ENCODE measurements at regions not wholly inside any gene's neighbourhood (a gene's known extent, or its start where the extent isn't known, plus 50 kb on each side); places are given as distances from the start of the nearest gene placed in this dataset.

- H3K9ac ChIP-seq (ENCODE audit: low read length in 2 of 2) = no peak overlapping the region
- no peaks in the 10 kb centered on the region for H3K9me3 ChIP-seq (ENCODE audit: control insufficient read depth in 2 of 2, low read length in 2 of 2)
- H3K36me3 ChIP-seq (ENCODE audit: control insufficient read depth in 2 of 2, insufficient read depth in 2 of 2, low read length in 2 of 2) = no peaks in the 10 kb centered on the region
- peaks cover 0 to 13% of the 10 kb centered on the region in 2 donors for H3K27me3 ChIP-seq (ENCODE audit: control insufficient read depth in 1 of 2, insufficient read depth in 2 of 2, low read length in 2 of 2)
- H3K4me3 ChIP-seq (ENCODE audit: low read length in 2 of 2) = no peak overlapping the region
- H3K27ac ChIP-seq (ENCODE audit: low read length) = no peak overlapping the region
- no peaks in the 10 kb centered on the region for H3K4me1 ChIP-seq (ENCODE audit: control insufficient read depth, insufficient read depth, low read length)
Observed at GRCh38 chr15:69603369-69604071, 150.9 kb downstream of the RPLP1 start.

GRCh38 chr15:69604072-69604411 is 151.4 kb downstream of the RPLP1 start:
- Histone ChIP-seq H3K27me3 (ENCODE audit: control insufficient read depth in 1 of 2, insufficient read depth in 2 of 2, low read length in 2 of 2) (peaks cover 0 to 13% of the 10 kb centered on the region in 2 donors), H3K4me3 (ENCODE audit: low read length in 2 of 2) (no peak overlapping the region), H3K27ac (ENCODE audit: low read length) (no peak overlapping the region), H3K9me3 (ENCODE audit: control insufficient read depth in 2 of 2, low read length in 2 of 2) (no peaks in the 10 kb centered on the region), H3K36me3 (ENCODE audit: control insufficient read depth in 2 of 2, insufficient read depth in 2 of 2, low read length in 2 of 2) (no peaks in the 10 kb centered on the region), H3K4me1 (ENCODE audit: control insufficient read depth, insufficient read depth, low read length) (no peaks in the 10 kb centered on the region), H3K9ac (ENCODE audit: low read length in 2 of 2) (no peak overlapping the region)

DNA sequence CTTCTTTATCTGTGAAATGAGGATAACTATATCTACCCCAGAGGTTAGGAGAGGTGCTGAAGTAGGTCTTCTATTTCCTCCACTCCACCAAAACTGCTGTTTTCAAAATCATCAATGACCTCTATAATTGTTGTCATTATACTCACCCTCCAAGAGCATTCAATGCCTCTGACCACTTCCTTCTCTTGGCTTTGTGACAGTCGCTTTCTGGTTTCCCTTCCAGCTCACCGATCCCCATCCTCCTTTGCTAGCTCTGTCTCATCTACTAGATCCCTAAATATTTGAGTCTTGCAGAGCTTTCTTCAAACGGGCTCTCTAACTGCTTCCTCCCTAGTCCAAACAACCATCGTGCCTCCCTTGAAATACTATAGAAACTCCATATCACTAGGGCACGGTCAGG is 153.5 kb downstream of the RPLP1 start:
- H3K4me1 ChIP-seq (ENCODE audit: control insufficient read depth, insufficient read depth, low read length) = no peaks in the 10 kb centered on the region
- H3K4me3 ChIP-seq (ENCODE audit: low read length in 2 of 2) = no peak overlapping the region
- no peak overlapping the region for H3K9ac ChIP-seq (ENCODE audit: low read length in 2 of 2)
- no peaks in the 10 kb centered on the region for H3K9me3 ChIP-seq (ENCODE audit: control insufficient read depth in 2 of 2, low read length in 2 of 2)
- H3K27ac ChIP-seq (ENCODE audit: low read length) = no peak overlapping the region
- peaks cover 0 to 2% of the 10 kb centered on the region in 2 donors for H3K27me3 ChIP-seq (ENCODE audit: control insufficient read depth in 1 of 2, insufficient read depth in 2 of 2, low read length in 2 of 2)
- H3K36me3 ChIP-seq (ENCODE audit: control insufficient read depth in 2 of 2, insufficient read depth in 2 of 2, low read length in 2 of 2) = no peaks in the 10 kb centered on the region

DNA sequence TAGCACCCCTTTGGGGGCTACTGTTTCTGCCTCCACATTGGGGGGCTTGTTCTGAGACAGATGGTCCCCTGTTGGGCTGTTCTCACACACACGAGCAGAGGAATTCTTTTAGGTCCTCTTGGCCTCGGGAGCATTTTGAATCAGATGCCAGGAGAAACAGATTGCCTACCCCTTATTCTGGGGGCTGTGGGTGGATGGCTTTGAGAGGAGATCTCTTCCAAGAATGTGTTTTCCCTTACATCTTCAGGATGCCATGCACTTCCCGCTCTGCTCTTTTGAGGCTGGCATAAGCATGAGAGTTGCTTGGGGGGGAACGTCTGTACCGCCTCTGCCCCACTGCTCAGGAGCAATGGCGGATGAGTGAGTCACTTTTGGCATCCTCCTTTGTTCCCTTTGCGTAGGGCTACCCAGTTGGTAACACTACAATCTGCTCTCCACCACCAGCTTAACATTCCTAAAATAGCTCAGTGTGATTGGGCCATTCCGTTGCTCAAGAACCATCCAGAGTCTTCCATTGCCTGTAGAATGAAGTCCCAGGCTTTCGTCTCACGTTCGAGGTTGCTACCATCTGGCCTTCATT is 154.4 kb downstream of the RPLP1 start:
- Histone ChIP-seq H3K27ac (ENCODE audit: low read length) (no peak overlapping the region), H3K4me1 (ENCODE audit: control insufficient read depth, insufficient read depth, low read length) (no peaks in the 10 kb centered on the region)

DNA sequence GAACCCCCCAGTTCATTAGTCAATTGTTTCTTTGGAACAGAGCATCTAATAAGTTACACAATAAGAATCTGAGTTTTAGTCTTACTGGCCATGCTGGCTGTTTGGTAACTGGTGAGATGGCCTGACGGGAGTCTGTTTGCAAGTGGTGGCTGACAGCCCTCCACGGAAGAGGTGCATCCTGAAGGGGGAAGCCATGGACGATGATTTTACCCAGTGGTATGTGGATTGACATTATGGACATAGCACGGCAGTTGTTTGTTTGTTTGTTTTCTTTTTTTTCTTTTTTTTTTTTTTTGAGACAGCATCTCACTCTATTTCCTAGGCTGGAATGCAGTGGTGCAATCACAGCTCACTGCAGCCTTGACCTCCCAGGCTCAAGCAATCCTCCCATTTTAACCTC is 156.0 kb downstream of the RPLP1 start:
- Histone ChIP-seq H3K36me3 (ENCODE audit: control insufficient read depth in 2 of 2, insufficient read depth in 2 of 2, low read length in 2 of 2) (no peaks in the 10 kb centered on the region), H3K27ac (ENCODE audit: low read length) (no peak overlapping the region), H3K9ac (ENCODE audit: low read length in 2 of 2) (no peak overlapping the region), H3K4me1 (ENCODE audit: control insufficient read depth, insufficient read depth, low read length) (no peaks in the 10 kb centered on the region), H3K9me3 (ENCODE audit: control insufficient read depth in 2 of 2, low read length in 2 of 2) (no peaks in the 10 kb centered on the region), H3K27me3 (ENCODE audit: control insufficient read depth in 1 of 2, insufficient read depth in 2 of 2, low read length in 2 of 2) (no peaks in the 10 kb centered on the region), H3K4me3 (ENCODE audit: low read length in 2 of 2) (no peak overlapping the region)

More for the DNA sequence above, 154.4 kb downstream of the RPLP1 start:
- Histone ChIP-seq H3K9ac (ENCODE audit: low read length in 2 of 2) (no peak overlapping the region), H3K4me3 (ENCODE audit: low read length in 2 of 2) (no peak overlapping the region), H3K27me3 (ENCODE audit: control insufficient read depth in 1 of 2, insufficient read depth in 2 of 2, low read length in 2 of 2) (no peaks in the 10 kb centered on the region), H3K9me3 (ENCODE audit: control insufficient read depth in 2 of 2, low read length in 2 of 2) (no peaks in the 10 kb centered on the region), H3K36me3 (ENCODE audit: control insufficient read depth in 2 of 2, insufficient read depth in 2 of 2, low read length in 2 of 2) (no peaks in the 10 kb centered on the region)

DNA sequence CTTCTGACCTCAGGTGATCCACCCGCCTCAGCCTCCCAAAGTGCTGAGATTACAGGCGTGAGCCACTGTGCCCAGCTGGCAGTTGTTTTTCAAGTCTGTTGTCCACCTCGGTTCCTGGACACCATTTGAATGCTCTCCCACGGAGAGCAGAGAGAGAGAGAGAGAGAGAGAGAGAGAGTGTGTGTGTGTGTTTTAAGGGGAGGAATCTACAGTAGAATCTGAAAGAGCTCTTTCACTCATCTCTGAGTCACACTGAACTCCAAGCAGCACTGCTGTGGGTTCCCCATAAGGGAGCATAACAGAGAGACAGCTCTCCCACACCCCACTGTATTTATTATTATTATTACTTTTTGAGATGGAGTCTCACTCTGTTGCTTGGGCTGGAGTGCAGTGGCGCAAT is 156.6 kb downstream of the RPLP1 start:
- H3K4me3 ChIP-seq (ENCODE audit: low read length in 2 of 2) = no peak overlapping the region
- H3K27ac ChIP-seq (ENCODE audit: low read length) = no peak overlapping the region
- H3K9me3 ChIP-seq (ENCODE audit: control insufficient read depth in 2 of 2, low read length in 2 of 2) = no peaks in the 10 kb centered on the region
- no peak overlapping the region for H3K9ac ChIP-seq (ENCODE audit: low read length in 2 of 2)
- H3K27me3 ChIP-seq (ENCODE audit: control insufficient read depth in 1 of 2, insufficient read depth in 2 of 2, low read length in 2 of 2) = no peaks in the 10 kb centered on the region
- H3K4me1 ChIP-seq (ENCODE audit: control insufficient read depth, insufficient read depth, low read length) = no peaks in the 10 kb centered on the region
- no peaks in the 10 kb centered on the region for H3K36me3 ChIP-seq (ENCODE audit: control insufficient read depth in 2 of 2, insufficient read depth in 2 of 2, low read length in 2 of 2)

DNA sequence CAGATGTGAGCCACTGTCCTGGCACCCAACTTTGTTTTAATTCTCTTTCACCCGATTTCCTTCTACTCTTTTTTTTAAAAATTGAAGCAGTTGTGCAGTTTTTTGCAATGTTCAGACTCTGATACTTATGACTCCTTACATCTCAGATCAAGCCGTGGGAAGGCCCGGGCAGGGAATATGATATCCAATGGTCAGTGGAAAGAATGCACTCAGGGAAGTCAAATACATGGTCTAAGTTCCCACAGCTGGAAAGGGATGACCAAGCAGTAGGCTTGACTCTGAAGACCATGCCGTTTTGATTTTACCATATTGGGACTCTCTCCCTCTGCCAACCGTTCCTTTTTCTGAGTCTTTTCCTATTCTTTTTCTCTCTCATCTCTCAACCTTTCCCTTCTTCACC is 157.2 kb downstream of the RPLP1 start:
- no peaks in the 10 kb centered on the region for H3K4me1 ChIP-seq (ENCODE audit: control insufficient read depth, insufficient read depth, low read length)
- H3K36me3 ChIP-seq (ENCODE audit: control insufficient read depth in 2 of 2, insufficient read depth in 2 of 2, low read length in 2 of 2) = no peaks in the 10 kb centered on the region
- H3K27me3 ChIP-seq (ENCODE audit: control insufficient read depth in 1 of 2, insufficient read depth in 2 of 2, low read length in 2 of 2) = no peaks in the 10 kb centered on the region
- no peaks in the 10 kb centered on the region for H3K9me3 ChIP-seq (ENCODE audit: control insufficient read depth in 2 of 2, low read length in 2 of 2)
- no peak overlapping the region for H3K4me3 ChIP-seq (ENCODE audit: low read length in 2 of 2)
- H3K27ac ChIP-seq (ENCODE audit: low read length) = no peak overlapping the region
- H3K9ac ChIP-seq (ENCODE audit: low read length in 2 of 2) = no peak overlapping the region

DNA sequence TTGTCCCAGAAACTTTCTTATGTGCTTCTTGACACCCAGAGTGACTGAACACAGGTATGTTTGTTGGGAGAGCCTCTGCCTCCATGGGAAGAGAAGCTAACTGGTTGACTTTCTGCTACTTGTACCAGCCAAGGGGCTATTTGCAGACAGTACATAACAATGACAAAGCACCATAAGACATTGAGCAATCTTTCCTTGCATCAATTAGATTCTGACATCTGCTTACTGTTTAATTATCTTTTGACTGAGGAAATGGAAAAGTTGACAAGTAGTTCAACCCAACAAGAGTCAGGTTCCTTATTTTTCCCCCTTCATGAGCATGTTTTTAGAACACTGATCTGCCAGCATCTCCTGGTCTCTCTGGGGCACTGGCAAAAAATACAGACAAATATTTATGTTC is 157.7 kb downstream of the RPLP1 start:
- no peak overlapping the region for H3K27ac ChIP-seq (ENCODE audit: low read length)
- H3K27me3 ChIP-seq (ENCODE audit: control insufficient read depth in 1 of 2, insufficient read depth in 2 of 2, low read length in 2 of 2) = no peaks in the 10 kb centered on the region

GRCh38 chr15:69610858-69611257 is 158.2 kb downstream of the RPLP1 start:
- no peak overlapping the region for H3K9ac ChIP-seq (ENCODE audit: low read length in 2 of 2)

More for the DNA sequence above, 157.7 kb downstream of the RPLP1 start:
- no peaks in the 10 kb centered on the region for H3K4me1 ChIP-seq (ENCODE audit: control insufficient read depth, insufficient read depth, low read length)
- no peaks in the 10 kb centered on the region for H3K36me3 ChIP-seq (ENCODE audit: control insufficient read depth in 2 of 2, insufficient read depth in 2 of 2, low read length in 2 of 2)
- H3K9me3 ChIP-seq (ENCODE audit: control insufficient read depth in 2 of 2, low read length in 2 of 2) = no peaks in the 10 kb centered on the region
- no peak overlapping the region for H3K9ac ChIP-seq (ENCODE audit: low read length in 2 of 2)
- H3K4me3 ChIP-seq (ENCODE audit: low read length in 2 of 2) = no peak overlapping the region

DNA sequence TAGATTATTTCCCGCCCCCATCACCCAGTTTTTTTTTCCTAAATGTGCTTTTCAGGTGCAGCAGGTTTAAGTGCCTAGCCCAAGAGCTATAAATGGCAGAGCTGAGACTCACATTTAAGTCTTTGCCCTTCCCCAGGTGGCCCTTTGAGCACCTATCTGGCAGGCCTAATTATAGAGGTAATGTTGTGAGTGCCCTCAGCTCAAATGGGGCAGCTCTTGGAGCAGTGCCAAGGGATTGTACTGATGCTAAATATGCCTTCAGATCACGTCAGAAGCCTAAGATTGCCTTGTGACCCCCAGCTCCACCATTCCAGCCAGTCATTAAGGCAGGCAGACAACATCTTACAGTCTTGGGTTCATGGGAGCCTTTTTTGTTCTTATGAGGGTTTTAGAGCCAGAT is 159.5 kb downstream of the RPLP1 start:
- Histone ChIP-seq H3K27ac (ENCODE audit: low read length) (no peak overlapping the region), H3K4me1 (ENCODE audit: control insufficient read depth, insufficient read depth, low read length) (no peaks in the 10 kb centered on the region), H3K9ac (ENCODE audit: low read length in 2 of 2) (no peak overlapping the region), H3K36me3 (ENCODE audit: control insufficient read depth in 2 of 2, insufficient read depth in 2 of 2, low read length in 2 of 2) (no peaks in the 10 kb centered on the region), H3K27me3 (ENCODE audit: control insufficient read depth in 1 of 2, insufficient read depth in 2 of 2, low read length in 2 of 2) (no peaks in the 10 kb centered on the region), H3K9me3 (ENCODE audit: control insufficient read depth in 2 of 2, low read length in 2 of 2) (no peaks in the 10 kb centered on the region), H3K4me3 (ENCODE audit: low read length in 2 of 2) (no peak overlapping the region)

More at GRCh38 chr15:69610858-69611257, 158.2 kb downstream of the RPLP1 start:
- Histone ChIP-seq H3K36me3 (ENCODE audit: control insufficient read depth in 2 of 2, insufficient read depth in 2 of 2, low read length in 2 of 2) (no peaks in the 10 kb centered on the region), H3K9me3 (ENCODE audit: control insufficient read depth in 2 of 2, low read length in 2 of 2) (no peaks in the 10 kb centered on the region), H3K27ac (ENCODE audit: low read length) (no peak overlapping the region), H3K4me1 (ENCODE audit: control insufficient read depth, insufficient read depth, low read length) (no peaks in the 10 kb centered on the region), H3K4me3 (ENCODE audit: low read length in 2 of 2) (no peak overlapping the region), H3K27me3 (ENCODE audit: control insufficient read depth in 1 of 2, insufficient read depth in 2 of 2, low read length in 2 of 2) (no peaks in the 10 kb centered on the region)

DNA sequence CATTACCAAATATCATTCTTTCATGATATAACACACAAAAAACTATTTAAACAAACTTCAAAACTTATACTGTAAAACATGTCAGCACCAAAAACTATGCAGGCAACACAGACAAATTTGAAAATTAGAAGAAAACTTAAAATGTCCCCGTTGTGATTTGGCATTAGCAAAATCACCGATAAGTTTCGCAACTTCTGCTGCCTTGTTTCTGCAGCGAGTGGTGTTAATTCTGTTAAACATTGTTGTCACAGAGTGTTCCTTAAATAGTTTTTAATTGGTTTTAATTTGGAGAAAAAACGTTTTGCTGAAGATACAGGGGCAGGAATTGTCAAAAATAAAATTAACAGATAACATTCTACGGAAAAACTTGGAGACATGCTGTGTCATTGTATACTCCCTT is 160.6 kb downstream of the RPLP1 start:
- Histone ChIP-seq H3K4me3 (ENCODE audit: low read length in 2 of 2) (no peak overlapping the region), H3K4me1 (ENCODE audit: control insufficient read depth, insufficient read depth, low read length) (no peaks in the 10 kb centered on the region), H3K27me3 (ENCODE audit: control insufficient read depth in 1 of 2, insufficient read depth in 2 of 2, low read length in 2 of 2) (no peaks in the 10 kb centered on the region), H3K9ac (ENCODE audit: low read length in 2 of 2) (no peak overlapping the region), H3K9me3 (ENCODE audit: control insufficient read depth in 2 of 2, low read length in 2 of 2) (no peaks in the 10 kb centered on the region), H3K27ac (ENCODE audit: low read length) (no peak overlapping the region), H3K36me3 (ENCODE audit: control insufficient read depth in 2 of 2, insufficient read depth in 2 of 2, low read length in 2 of 2) (no peaks in the 10 kb centered on the region)

Data from stomach smooth muscle (tissue), 2 donors.